ENCODE measurements at regions not wholly inside any gene's neighbourhood (a gene's known extent, or its start where the extent isn't known, plus 50 kb on each side); places are given as distances from the start of the nearest gene placed in this dataset.
"Not testable (repeated sequence)": the region's sequence is repeated elsewhere in the genome, so short reads cannot be mapped to it uniquely, and the experiment has no call there.

- not testable (repeated sequence) for TF ChIP-seq TCF7L2 (IDR thresholded peaks at IDR 0.05; ENCODE audit: borderline replicate concordance, extremely low read depth, insufficient read depth, insufficient read length); POLR2AphosphoS5 (IDR thresholded peaks at IDR 0.05; ENCODE audit: low read depth, low read length); CTCF (IDR thresholded peaks at IDR 0.05 in 2 of 3, conservative IDR thresholded peaks at IDR 0.05 in 1 of 3; ENCODE audit: borderline replicate concordance in 1 of 3, insufficient read depth in 1 of 3, low read depth in 2 of 3, low read length in 2 of 3); SP1 (IDR thresholded peaks at IDR 0.05; ENCODE audit: low read depth); REST (IDR thresholded peaks at IDR 0.05; ENCODE audit: low read depth); RAD21 (IDR thresholded peaks at IDR 0.05; ENCODE audit: low read depth); CEBPB (IDR thresholded peaks at IDR 0.05; ENCODE audit: low read depth); EZH2phosphoT487 (IDR thresholded peaks at IDR 0.05; ENCODE audit: borderline replicate concordance)
Observed at GRCh38 chr4:132495267-132495812, 653.8 kb upstream of the PCDH10 start.
